ENCODE measurements at regions not wholly inside any gene's neighbourhood (a gene's known extent, or its start where the extent isn't known, plus 50 kb on each side); places are given as distances from the start of the nearest gene placed in this dataset.
"Not testable (repeated sequence)": the region's sequence is repeated elsewhere in the genome, so short reads cannot be mapped to it uniquely, and the experiment has no call there.

- Mint-ChIP-seq H3K36me3 (no peaks in the 10 kb centered on the region), H3K27ac (no peak overlapping the region), H3K4me1 (no peaks in the 10 kb centered on the region), H3K27me3 (ENCODE audit: low read depth) (no peaks in the 10 kb centered on the region), H3K9me3 (peaks cover 28% of the 10 kb centered on the region), H3K4me3 (no peak overlapping the region)
- DNase-seq (ENCODE audit: low spot score in 2 of 2, unreplicated experiment in 2 of 2) = no peak
- no peak for TF ChIP-seq CTCF (IDR thresholded peaks at IDR 0.05; ENCODE audit: unreplicated experiment)
These were observed 251.0 kb downstream of the LRRC70 start for GRCh38 chr5:62829604-62829986.

GRCh38 chr5:62828742-62829603 lies 250.4 kb downstream of the LRRC70 start:
- Mint-ChIP-seq H3K9me3 (peaks cover 24% of the 10 kb centered on the region), H3K27me3 (ENCODE audit: low read depth) (no peaks in the 10 kb centered on the region), H3K36me3 (no peaks in the 10 kb centered on the region), H3K4me3 (no peak overlapping the region), H3K27ac (no peak overlapping the region), H3K4me1 (no peaks in the 10 kb centered on the region)
- DNase-seq (ENCODE audit: low spot score in 2 of 2, unreplicated experiment in 2 of 2) = no peak
- no peak for TF ChIP-seq CTCF (IDR thresholded peaks at IDR 0.05; ENCODE audit: unreplicated experiment)

- Mint-ChIP-seq H3K9me3 (peaks cover 13% of the 10 kb centered on the region), H3K27ac (no peak overlapping the region), H3K4me3 (no peak overlapping the region), H3K36me3 (no peaks in the 10 kb centered on the region), H3K27me3 (ENCODE audit: low read depth) (no peaks in the 10 kb centered on the region), H3K4me1 (no peaks in the 10 kb centered on the region)
- DNase-seq (ENCODE audit: low spot score in 2 of 2, unreplicated experiment in 2 of 2) = no peak
- TF ChIP-seq CTCF (IDR thresholded peaks at IDR 0.05; ENCODE audit: unreplicated experiment) = no peak
These were observed 247.1 kb downstream of the LRRC70 start for GRCh38 chr5:62825623-62826220.

- no peak for TF ChIP-seq CTCF (IDR thresholded peaks at IDR 0.05; ENCODE audit: unreplicated experiment)
- H3K27ac Mint-ChIP-seq = no peak overlapping the region
- no peaks in the 10 kb centered on the region for H3K4me1 Mint-ChIP-seq
- H3K9me3 Mint-ChIP-seq = peaks cover 13% of the 10 kb centered on the region
- H3K36me3 Mint-ChIP-seq = no peaks in the 10 kb centered on the region
- DNase-seq (ENCODE audit: low spot score in 2 of 2, unreplicated experiment in 2 of 2) = no peak
- H3K4me3 Mint-ChIP-seq = no peak overlapping the region
- no peaks in the 10 kb centered on the region for H3K27me3 Mint-ChIP-seq (ENCODE audit: low read depth)
These were observed 246.3 kb downstream of the LRRC70 start for GRCh38 chr5:62824936-62825335.

GRCh38 chr5:62817043-62817442 lies 238.4 kb downstream of the LRRC70 start:
- H3K27ac Mint-ChIP-seq; H3K4me3 Mint-ChIP-seq; H3K36me3 Mint-ChIP-seq; H3K4me1 Mint-ChIP-seq; DNase-seq (ENCODE audit: low spot score in 2 of 2, unreplicated experiment in 2 of 2); H3K9me3 Mint-ChIP-seq; H3K27me3 Mint-ChIP-seq (ENCODE audit: low read depth): not testable (repeated sequence)

GRCh38 chr5:62814991-62815390 lies 236.4 kb downstream of the LRRC70 start:
- Mint-ChIP-seq H3K36me3 (peaks cover 1% of the 10 kb centered on the region), H3K27me3 (ENCODE audit: low read depth) (no peaks in the 10 kb centered on the region), H3K4me3 (no peak overlapping the region), H3K9me3 (peaks cover 13% of the 10 kb centered on the region), H3K4me1 (peaks cover 10% of the 10 kb centered on the region), H3K27ac (no peak overlapping the region)
- no peak for TF ChIP-seq CTCF (IDR thresholded peaks at IDR 0.05; ENCODE audit: unreplicated experiment)
- no peak for DNase-seq (ENCODE audit: low spot score in 2 of 2, unreplicated experiment in 2 of 2)
